Middle frontal gyrus (tissue), 1 donor: ENCODE measurements at regions not wholly inside any gene's neighbourhood (a gene's known extent, or its start where the extent isn't known, plus 50 kb on each side); places are given as distances from the start of the nearest gene placed in this dataset.

Source experiments
- DNase-seq: peaks from one replicate; pipeline ENCODE4 v3.0.0-alpha.2; 2015; ENCODE audit warnings: low spot score; ENCODE audit errors: extremely low spot score

- no peak for DNase-seq
Observed at GRCh38 chr3:30492322-30493192, 113.8 kb upstream of the TGFBR2 start.

GRCh38 chr3:30493911-30494311 is 112.5 kb upstream of the TGFBR2 start:
- DNase-seq, result no peak

GRCh38 chr3:30495172-30496065 is 111.0 kb upstream of the TGFBR2 start:
- DNase-seq, result no peak

- no peak for DNase-seq
Observed at GRCh38 chr3:30496066-30496966, 110.1 kb upstream of the TGFBR2 start.

- DNase-seq, result no peak
Observed at GRCh38 chr3:30498587-30498967, 107.8 kb upstream of the TGFBR2 start.

- DNase-seq, result no peak
Observed at GRCh38 chr3:30500666-30501399, 105.6 kb upstream of the TGFBR2 start.

GRCh38 chr3:30501526-30501925 is 104.9 kb upstream of the TGFBR2 start:
- DNase-seq, result no peak

GRCh38 chr3:30502051-30502741 is 104.2 kb upstream of the TGFBR2 start:
- DNase-seq, result no peak

- DNase-seq, result no peak
Observed at GRCh38 chr3:30502742-30503073, 103.7 kb upstream of the TGFBR2 start.

GRCh38 chr3:30503446-30503845 is 103.0 kb upstream of the TGFBR2 start:
- no peak for DNase-seq

- no peak for DNase-seq
Observed at GRCh38 chr3:30504939-30505338, 101.5 kb upstream of the TGFBR2 start.

- no peak for DNase-seq
Observed at GRCh38 chr3:30505866-30506520, 100.4 kb upstream of the TGFBR2 start.

- no peak for DNase-seq
Observed at GRCh38 chr3:30508339-30508738, 98.1 kb upstream of the TGFBR2 start.

- DNase-seq, result no peak
Observed at GRCh38 chr3:30510596-30510995, 95.8 kb upstream of the TGFBR2 start.

GRCh38 chr3:30511524-30512251 is 94.7 kb upstream of the TGFBR2 start:
- no peak for DNase-seq

- no peak for DNase-seq
Observed at GRCh38 chr3:30512576-30512975, 93.8 kb upstream of the TGFBR2 start.

- no peak for DNase-seq
Observed at GRCh38 chr3:30513374-30514152, 92.8 kb upstream of the TGFBR2 start.

- no peak for DNase-seq
Observed at GRCh38 chr3:30516238-30516637, 90.2 kb upstream of the TGFBR2 start.
